OCI-LY1 (cell line): ENCODE measurements at regions not wholly inside any gene's neighbourhood (a gene's known extent, or its start where the extent isn't known, plus 50 kb on each side); places are given as distances from the start of the nearest gene placed in this dataset.
"Not testable (repeated sequence)": the region's sequence is repeated elsewhere in the genome, so short reads cannot be mapped to it uniquely, and the experiment has no call there.

Experiments used
- EZH2 ChIP-seq: fragments of 200-600 bp; sonication (generic), shearing (Covaris generic); IDR thresholded peaks from 2 replicates; pipeline ENCODE4 v1.8.0; 2017; ENCODE audit warnings: borderline replicate concordance, mixed run types, mild to moderate bottlenecking, antibody characterized with exemption, low read length, moderate library complexity, mixed read lengths
- TF ChIP-seq, protein P1 (sequence below): fragments of 200-600 bp; sonication (generic), shearing (Covaris generic); IDR thresholded peaks from 2 replicates; pipeline ENCODE4 v1.5.1; 2017; ENCODE audit warnings: mild to moderate bottlenecking, antibody characterized with exemption, low read length, moderate library complexity, mixed read lengths

DNA sequence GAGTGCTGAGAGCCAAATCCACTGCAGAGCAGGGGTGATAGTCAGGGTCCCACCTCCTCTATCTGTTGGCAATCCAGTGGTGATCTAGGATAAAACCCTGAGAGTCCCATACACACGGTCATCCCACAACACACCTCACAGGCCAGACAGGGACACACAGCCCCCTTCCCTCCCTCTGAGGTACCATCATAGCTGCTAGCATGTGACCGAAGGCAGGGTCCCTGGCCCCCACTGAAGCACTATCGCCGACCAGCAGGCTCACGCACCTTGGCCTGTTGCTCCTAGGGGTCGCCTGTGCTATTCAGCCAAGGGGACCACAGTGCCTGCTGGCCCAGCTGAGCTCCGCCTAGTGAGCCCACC lies 168.8 kb downstream of the TBC1D2B start:
- TF ChIP-seq, protein P1, sequence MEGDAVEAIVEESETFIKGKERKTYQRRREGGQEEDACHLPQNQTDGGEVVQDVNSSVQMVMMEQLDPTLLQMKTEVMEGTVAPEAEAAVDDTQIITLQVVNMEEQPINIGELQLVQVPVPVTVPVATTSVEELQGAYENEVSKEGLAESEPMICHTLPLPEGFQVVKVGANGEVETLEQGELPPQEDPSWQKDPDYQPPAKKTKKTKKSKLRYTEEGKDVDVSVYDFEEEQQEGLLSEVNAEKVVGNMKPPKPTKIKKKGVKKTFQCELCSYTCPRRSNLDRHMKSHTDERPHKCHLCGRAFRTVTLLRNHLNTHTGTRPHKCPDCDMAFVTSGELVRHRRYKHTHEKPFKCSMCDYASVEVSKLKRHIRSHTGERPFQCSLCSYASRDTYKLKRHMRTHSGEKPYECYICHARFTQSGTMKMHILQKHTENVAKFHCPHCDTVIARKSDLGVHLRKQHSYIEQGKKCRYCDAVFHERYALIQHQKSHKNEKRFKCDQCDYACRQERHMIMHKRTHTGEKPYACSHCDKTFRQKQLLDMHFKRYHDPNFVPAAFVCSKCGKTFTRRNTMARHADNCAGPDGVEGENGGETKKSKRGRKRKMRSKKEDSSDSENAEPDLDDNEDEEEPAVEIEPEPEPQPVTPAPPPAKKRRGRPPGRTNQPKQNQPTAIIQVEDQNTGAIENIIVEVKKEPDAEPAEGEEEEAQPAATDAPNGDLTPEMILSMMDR, result not testable (repeated sequence)
- not testable (repeated sequence) for TF ChIP-seq EZH2
